HG03139 (cell line): ENCODE measurements at regions not wholly inside any gene's neighbourhood (a gene's known extent, or its start where the extent isn't known, plus 50 kb on each side); places are given as distances from the start of the nearest gene placed in this dataset.
"Not testable (repeated sequence)": the region's sequence is repeated elsewhere in the genome, so short reads cannot be mapped to it uniquely, and the experiment has no call there.

Experiments used
- ATAC-seq: cut with Tn5 transposase; IDR thresholded peaks from one replicate; pipeline ENCODE4 v1.9.1; 2021; ENCODE audit not compliant: unreplicated experiment

DNA sequence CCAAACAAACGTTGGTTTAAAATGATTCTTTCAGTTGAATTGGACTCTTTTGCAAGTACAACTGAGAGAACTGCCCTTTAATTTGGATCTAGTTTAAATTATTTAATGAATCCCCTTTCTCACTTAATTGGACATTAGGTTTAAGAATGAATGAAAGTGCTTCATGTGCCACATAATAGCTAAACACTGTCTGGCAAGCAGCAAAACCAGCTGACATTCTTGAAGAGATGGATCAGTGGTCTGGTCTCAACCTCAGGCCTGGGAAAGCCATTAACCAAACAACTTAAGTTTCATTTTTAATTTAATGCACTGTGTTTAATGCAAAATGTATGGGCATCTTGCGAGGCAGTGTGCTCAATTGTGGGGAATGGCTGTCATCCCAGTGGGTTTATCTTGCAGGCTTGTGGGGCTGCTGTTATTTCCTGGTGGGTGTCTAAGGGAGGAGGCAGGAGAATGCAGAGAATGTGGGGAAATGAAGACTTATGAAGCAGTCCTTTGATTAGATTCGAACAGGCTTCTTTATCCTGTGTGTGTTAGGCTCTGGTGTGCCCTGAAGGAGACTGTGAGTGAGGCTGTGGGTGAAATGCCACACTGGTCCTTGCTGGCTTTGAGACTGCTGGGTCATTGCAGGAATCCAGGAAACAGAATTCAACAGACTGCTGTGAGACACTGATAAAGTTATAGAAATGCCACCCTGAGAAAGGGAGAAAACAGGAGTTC, 144.1 kb upstream of the PELI2 start:
- ATAC-seq: no peak

DNA sequence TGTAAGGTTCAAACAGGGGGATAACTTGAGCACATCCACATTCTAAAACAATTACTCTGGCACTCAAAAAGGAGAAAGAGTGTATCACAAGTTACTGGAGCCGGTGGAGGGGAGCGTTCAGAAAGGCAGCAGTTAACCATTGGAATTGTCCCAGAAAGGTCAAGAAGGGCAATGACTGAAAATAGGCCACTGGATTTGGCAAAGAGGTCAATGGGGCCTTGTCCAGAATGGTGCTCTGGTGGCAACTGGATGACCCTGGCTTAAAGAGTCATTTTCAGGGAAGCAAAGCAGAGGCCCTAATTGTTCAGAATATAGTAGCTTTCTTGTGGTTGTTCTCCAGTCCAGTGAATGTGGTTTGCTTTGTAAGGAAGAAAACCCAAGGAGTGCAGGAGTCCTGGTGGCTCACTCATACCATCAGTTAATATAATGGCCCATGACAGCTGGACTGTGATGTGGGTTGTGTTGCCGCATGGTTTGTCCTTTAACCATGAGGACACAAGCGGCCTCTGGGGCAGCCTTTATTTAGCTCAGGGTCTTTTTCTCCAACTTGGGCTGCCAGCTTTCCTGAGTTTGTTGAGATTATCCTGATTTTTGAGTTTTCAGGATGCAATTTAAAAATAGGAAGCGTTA, 142.8 kb upstream of the PELI2 start:
- no peak for ATAC-seq

DNA sequence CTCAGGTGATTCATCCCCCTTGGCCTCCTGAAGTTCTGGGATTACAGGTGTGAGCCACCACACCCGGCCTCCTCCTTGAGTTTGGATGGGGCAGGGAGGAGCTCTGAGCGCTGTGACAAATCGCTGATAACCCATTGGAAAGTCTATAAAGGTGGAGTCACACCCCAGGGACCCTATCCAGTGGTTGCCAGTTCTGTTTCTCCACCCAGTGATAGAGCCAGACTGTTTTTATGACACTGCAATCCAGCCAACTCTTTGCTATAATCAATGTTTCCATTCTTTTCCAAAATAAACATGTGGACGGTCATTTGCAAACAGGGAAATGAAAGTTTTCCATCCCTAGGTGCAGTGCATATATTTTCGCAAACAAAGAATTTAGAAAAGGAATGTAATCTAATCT, 142.0 kb upstream of the PELI2 start:
- no peak for ATAC-seq

DNA sequence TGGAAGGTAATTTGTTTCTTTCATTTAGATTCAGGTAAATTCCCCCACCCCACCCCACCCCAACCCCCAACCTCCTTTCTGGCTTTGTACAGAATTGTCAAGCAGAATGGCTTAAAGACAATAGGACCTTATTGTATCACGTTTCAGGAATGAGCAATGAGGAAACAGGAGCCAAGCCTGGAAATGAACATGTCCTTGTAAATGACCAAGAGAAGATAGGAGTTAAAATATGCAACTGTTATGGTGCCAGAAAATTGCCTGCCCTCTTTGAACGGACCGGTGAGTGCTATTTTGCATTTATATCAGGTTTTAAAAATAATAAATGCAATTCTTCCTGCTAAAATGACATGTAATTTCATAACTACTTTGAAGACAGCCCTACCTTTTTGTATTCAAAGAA, 141.6 kb upstream of the PELI2 start:
- ATAC-seq: no peak

DNA sequence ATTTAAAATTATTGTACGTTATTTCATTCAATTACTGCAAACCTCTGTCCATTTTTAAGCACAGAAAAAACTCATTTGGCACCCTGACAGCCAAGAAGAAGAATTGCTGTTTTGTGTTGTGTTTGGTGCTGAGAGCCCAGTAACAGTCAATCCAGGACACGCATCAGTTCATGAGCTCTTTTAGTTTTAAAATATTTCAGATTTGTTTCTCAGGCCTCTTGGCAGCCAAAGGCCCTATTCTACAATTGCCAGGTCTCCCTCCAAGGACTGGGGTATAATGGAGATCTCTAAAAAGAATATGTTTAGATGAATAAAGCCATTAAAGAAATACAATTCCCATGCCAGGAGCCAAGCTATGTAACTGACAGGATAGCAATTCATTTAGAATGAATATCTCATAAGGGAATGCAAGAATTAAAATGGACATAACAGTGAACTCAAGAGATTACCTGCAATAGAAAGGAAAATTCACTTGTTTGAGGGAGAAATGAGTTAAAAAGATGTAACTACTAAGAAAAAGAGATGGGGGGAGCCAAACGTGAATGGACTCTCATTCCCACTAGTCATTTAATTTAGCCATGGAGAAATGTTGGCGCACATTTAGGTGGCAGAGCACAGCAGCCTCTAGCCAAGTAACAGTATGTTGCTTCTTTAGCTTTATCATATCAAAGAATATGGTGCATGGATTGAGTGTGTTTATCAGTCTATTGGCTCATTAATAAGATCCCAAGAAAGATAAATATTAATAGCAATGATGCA, 140.6 kb upstream of the PELI2 start:
- ATAC-seq: no peak

DNA sequence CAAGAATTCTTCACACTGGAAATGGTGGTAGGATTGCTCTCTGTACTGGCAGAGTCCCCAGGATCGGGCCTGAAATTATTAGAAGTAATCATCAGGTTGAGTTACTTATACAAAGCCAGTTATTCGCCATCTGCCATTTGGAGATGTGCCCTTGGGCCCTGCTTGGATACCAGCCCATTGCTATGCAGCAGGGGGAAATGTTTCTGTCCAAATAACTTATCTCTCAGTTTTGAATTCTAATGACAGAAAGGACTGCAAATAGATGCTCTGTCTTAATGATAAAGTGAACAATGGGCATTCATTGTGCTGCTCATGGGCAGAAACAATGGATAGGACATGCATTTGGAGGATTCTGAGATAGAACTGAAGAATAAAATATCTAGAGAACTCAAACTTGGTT, 139.1 kb upstream of the PELI2 start:
- ATAC-seq: no peak

DNA sequence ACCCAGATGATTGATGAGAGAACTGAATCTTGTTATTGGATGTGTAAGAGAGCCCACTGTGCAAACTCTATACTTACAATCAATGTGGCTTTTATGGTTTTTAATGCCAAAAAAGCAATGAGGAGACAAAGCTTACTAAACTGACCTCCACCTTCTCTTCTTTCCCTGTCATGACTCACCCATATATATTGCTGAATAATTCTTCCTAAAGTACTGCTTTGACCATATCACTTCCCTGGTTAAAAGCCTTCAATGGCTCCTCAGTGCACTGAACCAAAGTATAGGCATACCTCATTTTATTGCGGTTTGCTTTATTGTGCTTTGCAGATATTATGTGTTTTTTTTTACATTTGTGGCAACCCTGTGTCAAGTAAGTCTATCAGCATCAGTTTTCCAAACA, 138.4 kb upstream of the PELI2 start:
- ATAC-seq: no peak

DNA sequence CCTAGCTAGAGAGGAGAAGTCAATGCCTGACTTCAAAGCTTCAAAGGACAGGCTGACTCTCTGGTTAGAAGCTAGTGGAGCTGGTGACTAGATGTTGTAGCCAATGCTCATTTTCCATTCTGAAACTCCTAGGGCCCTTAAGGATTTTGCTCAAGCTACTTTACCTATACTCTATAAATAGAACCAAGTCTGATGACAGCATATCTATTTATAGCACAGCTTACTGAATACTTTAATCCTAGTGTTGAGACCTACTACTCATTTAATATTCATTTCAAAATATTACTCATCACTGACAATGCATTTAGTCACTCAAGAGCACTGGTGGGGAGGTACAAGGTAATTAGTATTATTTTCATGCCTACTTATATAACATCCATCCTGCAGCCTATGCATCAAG, 137.2 kb upstream of the PELI2 start:
- no peak for ATAC-seq

DNA sequence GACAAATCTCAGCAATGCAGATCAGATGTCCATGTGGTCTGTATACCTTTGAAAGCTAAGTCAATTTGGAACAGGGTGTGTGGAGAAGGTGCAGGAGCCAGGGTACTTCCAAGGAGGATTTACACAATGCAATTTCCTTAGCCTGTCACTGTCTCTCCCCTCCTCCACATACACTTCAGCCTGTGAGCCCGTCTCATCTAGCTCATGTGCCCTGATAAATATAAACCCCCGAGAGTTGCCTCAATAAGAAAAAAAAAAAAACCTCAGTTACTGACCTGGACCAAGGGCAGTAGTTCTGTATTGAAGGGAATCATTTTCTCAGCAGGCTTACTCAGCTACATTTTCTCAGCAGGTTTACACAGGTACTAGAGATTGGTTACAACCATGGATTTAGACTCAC, 132.1 kb upstream of the PELI2 start:
- no peak for ATAC-seq

DNA sequence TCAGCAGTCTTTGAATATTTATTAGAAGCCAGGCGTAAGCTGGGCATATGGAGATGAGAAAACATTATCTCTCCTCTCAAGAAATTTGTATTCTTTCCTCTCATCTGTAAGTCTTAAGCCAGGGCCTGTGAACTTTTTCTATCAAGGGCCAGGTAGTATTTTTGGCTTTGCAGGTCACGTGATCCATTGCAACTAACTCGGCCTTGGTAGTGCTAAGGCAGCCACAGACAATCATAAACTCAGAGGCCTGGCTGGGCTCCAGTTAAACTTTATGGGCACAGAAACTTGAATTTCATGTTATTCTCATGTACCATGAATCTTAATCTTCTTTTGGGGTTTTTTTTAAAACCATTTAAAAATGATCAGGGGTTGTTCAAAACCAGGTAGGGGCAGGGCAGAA, 117.4 kb upstream of the PELI2 start:
- ATAC-seq: no peak

DNA sequence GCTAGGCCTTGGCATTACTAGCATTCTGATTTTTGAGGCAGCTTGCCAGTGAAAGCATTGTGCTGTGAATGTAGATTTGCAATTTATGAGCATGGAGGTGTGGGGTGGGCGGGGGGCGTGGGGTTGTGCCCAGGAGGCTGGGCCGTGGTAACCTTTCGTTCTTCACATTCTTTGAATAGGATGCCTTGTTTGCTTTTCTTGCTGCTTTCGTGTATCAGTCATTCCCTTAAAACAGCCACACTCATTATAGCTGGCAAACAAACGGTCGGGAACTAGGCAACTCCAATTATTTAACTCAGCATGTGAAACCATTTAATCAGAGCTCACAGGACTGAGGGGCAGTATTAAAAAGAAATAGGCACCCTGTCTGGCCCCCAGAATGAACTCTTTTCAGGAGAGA, 115.9 kb upstream of the PELI2 start:
- no peak for ATAC-seq

DNA sequence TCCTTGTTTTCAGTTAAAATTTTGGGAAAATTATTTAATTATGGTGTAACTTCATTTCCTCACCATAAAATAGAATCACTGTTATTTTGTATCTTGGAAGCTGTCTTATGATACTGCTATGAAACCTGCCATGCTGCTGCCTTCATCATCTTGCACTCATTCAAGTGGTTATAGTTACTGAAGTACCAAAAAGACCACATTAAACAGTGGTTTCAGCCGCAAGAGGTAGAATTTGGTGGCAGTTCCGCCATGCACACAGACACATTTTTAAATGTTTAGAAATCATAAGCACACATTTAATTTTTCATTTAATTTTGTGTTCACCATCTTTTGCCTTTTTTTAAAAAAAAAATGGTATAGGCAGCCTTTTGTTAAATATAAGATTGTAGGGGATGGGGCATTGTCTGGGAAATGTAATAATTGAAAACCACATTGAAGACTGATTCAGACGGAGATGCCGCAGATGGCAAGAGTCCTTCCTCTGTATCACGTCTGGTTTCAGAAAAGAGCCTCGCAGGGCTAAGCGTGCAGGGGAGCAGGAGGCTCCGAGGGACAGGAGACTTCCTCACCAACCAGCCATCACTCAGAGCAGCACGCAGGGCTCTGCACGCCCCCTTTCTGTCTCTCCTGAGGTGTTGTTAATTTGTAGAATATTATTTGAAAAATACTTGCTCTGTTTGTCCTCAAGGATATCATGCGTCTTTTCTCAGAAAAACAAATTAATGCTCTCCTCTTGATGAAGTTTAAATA, 115.2 kb upstream of the PELI2 start:
- ATAC-seq: peak; percentile 64

DNA sequence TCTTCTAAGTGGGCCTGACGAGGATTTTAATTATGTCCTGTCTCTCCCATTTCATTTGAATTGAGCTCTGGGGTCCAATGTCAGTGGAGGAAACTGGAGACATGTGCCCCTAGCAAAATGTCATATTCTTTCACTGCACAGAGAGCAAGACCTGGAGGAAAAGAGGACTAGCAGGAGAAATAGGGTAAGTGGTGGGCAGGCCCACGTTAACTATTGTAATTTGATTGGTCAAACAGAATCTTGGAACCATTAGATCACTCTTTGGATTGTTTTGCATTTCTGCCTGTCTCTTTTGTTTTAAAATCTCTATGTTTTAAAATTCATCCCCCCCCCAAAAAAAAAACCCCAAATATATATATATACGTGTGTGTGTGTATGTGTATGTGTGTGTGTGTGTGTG, 113.9 kb upstream of the PELI2 start:
- ATAC-seq: no peak

DNA sequence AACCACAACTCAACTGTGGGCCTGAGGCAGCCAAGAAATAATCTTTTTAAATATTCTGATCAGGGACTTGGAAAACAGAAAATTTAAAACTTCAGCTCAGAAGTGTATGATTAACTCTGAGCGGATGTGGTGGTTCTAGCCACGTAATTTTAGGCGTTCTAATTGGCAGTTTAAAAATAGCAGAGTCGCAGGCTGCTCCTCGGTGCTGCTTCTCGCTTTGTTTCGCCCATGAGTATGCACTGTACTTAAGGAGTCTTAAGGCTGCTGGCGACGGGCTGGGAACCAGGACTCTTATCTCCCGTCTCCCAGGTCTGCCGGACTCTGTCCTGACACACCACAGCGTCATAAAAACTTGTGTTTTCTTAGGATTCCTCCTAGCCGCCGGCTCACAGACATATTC, 113.4 kb upstream of the PELI2 start:
- ATAC-seq: peak; percentile 69

DNA sequence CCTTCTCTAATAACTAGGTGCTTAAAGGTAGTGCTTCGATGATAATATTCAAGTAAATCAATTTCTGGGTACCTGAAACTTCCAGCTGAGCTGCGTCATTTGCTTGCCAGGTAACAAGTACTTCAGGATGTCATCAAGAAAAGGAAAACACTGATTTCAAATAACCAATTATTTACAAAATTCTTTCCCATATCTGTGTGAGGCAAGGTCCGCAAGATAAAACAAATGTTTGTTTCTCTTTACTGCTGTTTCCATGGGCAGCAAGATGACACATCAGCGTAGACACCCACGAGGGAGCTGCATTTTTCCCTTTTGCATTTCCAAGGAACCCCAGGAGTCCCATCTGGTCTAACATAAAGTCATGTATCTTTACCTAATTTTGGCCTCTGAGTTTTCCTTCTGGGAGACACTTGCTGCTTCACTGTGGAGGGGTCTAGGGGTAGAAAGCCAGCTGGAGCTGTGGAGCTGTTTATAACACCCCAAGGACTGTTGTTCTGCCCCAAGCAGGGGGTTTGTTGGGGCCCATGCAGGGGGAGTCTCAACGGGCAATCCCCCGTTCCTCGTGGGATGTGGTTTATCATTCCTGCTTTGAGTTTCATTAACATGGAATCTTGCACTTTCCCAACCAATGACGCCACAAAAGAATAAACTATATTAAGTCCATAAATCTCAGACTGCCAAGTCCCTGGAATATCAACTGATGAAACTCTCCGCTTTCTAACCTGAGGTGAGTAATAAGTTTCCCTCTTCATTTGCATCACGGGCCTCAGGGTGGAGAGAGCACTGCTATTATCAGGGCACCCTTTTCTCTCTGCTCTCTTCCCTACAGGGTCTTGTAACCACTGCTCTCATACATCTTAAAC, 112.8 kb upstream of the PELI2 start:
- no peak for ATAC-seq

DNA sequence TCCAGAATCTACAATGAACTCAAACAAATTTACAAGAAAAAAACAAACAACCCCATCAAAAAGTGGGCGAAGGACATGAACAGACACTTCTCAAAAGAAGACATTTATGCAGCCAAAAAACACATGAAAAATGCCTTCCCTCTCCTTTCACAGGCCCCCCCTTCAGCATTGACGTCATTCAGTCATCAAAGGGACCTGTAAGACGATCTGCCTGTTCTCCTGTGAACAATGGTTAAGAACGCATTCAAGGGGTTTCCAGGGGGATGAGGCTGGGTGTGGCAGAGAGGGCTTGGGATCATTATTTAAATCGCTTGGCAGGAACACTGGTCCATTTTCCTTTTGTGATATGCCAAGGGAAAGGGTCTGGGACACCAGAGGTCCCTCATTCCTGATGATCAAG, 110.7 kb upstream of the PELI2 start:
- ATAC-seq: not testable (repeated sequence)

DNA sequence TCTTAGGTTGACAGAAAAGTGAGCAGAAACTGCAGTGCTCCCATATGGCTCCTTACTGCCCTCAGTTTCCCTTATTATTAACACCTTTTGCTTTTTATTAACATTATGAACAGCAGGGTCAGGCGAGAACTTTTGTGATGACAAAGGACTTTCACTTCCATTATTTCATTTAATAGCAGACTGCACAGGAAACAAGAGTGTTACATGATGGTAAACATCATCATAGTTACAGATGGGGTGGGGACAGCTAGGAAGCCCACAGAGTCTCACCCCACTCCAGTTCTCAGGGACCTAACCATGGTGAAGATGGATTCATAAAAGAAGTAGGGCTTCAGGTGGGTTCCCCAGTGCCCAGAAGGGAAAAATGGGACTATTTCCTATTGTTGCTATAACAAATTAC, 110.1 kb upstream of the PELI2 start:
- ATAC-seq: no peak

DNA sequence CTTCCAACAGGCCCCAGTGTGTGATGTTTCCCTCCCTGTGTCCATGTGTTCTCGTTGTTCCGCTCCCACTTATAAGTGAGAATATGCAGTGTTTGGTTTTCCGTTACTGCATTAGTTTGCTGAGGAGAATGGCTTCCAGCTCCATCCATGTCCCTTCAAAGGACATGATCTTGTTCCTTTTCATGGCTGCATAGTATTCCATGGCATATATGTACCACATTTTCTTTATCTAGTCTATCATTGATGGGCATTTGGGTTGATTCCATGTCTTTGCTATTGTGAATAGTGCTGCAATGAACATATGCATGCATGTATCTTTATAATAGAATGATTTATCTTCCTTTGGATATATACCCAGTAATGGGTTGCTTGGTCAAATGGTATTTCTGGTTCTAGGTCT, 109.5 kb upstream of the PELI2 start:
- not testable (repeated sequence) for ATAC-seq

DNA sequence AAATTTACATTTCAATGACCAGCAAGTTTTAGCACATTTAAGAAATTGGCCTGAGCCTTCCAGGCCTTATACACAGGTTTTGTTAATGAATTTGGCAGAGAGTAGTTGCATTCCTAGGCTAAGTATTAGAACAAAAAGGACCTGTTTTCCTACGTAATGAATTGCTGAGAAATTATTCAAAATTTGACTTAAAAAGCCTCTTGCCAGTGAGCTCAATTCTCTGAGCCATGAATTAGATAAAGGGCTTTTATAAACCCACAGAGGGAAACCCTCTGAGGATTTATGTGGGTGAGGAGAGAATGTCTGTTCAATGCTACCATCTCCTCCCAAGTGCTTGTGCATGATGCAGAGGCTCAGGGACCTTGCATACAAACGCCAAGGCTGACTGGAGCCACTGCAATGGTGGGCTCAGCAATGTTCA, 94.5 kb upstream of the PELI2 start:
- ATAC-seq: no peak

DNA sequence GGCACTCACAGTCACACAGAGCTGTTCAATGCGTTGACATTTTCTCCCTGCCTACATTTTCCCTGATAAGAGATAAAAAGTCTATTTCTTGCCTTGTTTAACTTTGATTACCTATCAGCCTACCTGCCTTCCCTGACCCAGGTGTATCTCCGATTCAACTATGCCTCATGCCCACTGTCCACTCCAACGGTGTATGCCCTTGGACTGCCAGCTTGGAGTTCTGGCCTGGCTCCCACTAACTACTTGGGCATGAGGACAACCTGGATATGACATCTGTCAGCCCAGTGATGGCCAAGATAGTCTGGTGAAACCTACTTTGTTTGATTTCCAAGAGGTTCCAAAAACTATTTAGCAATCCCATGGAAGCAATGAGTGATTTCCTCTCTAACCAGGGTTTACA, 93.0 kb upstream of the PELI2 start:
- ATAC-seq: no peak

DNA sequence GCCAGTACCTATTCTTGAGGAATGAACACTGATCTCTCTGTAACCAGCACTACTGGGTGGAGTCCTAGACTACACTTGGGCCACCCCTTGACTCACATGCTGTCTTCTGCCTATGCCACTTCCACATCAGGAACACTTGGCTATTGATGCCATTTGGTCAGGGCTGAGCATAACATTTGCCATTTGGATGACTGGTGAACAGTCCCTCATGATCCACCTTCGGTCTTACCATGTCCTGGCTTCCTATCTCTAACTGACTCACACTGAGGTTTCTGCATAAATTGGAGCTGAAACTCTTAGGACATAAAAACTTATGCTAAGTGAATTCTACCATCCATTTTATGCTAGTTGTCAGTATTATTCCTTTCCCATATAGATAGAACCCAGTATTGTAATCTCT, 91.7 kb upstream of the PELI2 start:
- no peak for ATAC-seq
